Endothelial cell of umbilical vein (primary cell): ENCODE measurements at regions not wholly inside any gene's neighbourhood (a gene's known extent, or its start where the extent isn't known, plus 50 kb on each side); places are given as distances from the start of the nearest gene placed in this dataset.

Experiments used
- BruUV-seq: library from RNA; stranded (reverse); fragments of 400-500 nt; replicated peaks from 2 replicates; lab custom pipeline; 2021; lab: Mats Ljungman, UMichigan
- CTCF ChIA-PET: fragments of 300-600, 350-600 bp; sonication (Branson Sonifier 250); formaldehyde crosslinking; loops from one replicate; lab custom pipeline; 2021; ENCODE audit warnings: antibody characterized with exemption, inconsistent platforms; lab: Charles Lee
- POLR2A ChIA-PET: fragments of 300-600, 350-600 bp; sonication (Branson Sonifier 250); formaldehyde crosslinking; loops from one replicate; lab custom pipeline; 2021; ENCODE audit warnings: antibody characterized with exemption, inconsistent platforms; lab: Charles Lee
- DNase-seq: peaks from one replicate; pipeline ENCODE4 v3.0.0-alpha.2; 2011; ENCODE audit warnings: low read depth, low spot score
- FAIRE-seq: peaks from 2 replicates; lab custom pipeline; 2011; peaks lifted over from hg19 to GRCh38; lab: Jason Lieb, UNC
- H2AFZ ChIP-seq: 2 replicates; pipeline ENCODE4 v1.6.0; 2012; ENCODE audit warnings: low read depth, low read length, control low read depth, inconsistent platforms
- H3K27ac ChIP-seq: 2 replicates; pipeline ENCODE4 v1.5.1; 2011; ENCODE audit warnings: low read depth, mild to moderate bottlenecking, control low read depth, low read length, moderate library complexity; ENCODE audit not compliant: insufficient read depth
- H3K27me3 ChIP-seq, 2 experiments: 2 replicates each; pipeline versions ENCODE4 v1.6.0 to v1.6.1; 2011; ENCODE audit warnings: low read length in 2 of 2, mixed read lengths in 1 of 2; ENCODE audit not compliant: control insufficient read depth in 2 of 2, insufficient read depth in 2 of 2
- H3K36me3 ChIP-seq, 2 experiments: 2 replicates in 1 of 2; 3 replicates in 1 of 2; pipeline ENCODE4 v1.5.1; 2011; ENCODE audit warnings: low read length in 2 of 2, mild to moderate bottlenecking in 1 of 2, moderate library complexity in 1 of 2; ENCODE audit not compliant: control insufficient read depth in 2 of 2, insufficient read depth in 2 of 2; ENCODE audit errors: extremely low read depth in 1 of 2
- H3K4me1 ChIP-seq: 3 replicates; pipeline ENCODE4 v1.5.1; 2011; ENCODE audit warnings: mild to moderate bottlenecking, low read length; ENCODE audit not compliant: control insufficient read depth, insufficient read depth; ENCODE audit errors: extremely low read depth
- H3K4me2 ChIP-seq: 2 replicates; pipeline ENCODE4 v1.6.1; 2011; ENCODE audit warnings: low read length, control low read depth, mixed read lengths; ENCODE audit not compliant: insufficient read depth
- H3K4me3 ChIP-seq, 3 experiments: fragments of 200-600 bp in 1 of 3; sonication (generic), shearing (Covaris generic) in 1 of 3; replicated peaks in 1 of 3; 2 replicates each; pipeline ENCODE4 v1.5.1; 2011 to 2016; ENCODE audit warnings: control low read depth in 3 of 3, low read length in 3 of 3, mild to moderate bottlenecking in 2 of 3, inconsistent platforms in 1 of 3, low read depth in 1 of 3, moderate library complexity in 1 of 3; ENCODE audit not compliant: insufficient read depth in 1 of 3
- H3K79me2 ChIP-seq: 2 replicates; pipeline ENCODE4 v1.6.0; 2012; ENCODE audit warnings: low read length, inconsistent platforms; ENCODE audit not compliant: control insufficient read depth, insufficient read depth
- H3K9ac ChIP-seq: replicated peaks from 2 replicates; pipeline ENCODE3; 2011; ENCODE audit warnings: low read length, control low read depth; ENCODE audit not compliant: insufficient read depth; ENCODE audit errors: extremely low read depth
- H3K9me1 ChIP-seq: replicated peaks from 3 replicates; pipeline ENCODE4 v1.6.0; 2011; ENCODE audit warnings: mild to moderate bottlenecking, low read length; ENCODE audit not compliant: control insufficient read depth, insufficient read depth; ENCODE audit errors: extremely low read depth
- H3K9me3 ChIP-seq: replicated peaks from 2 replicates; pipeline ENCODE4 v1.5.1; 2012; ENCODE audit warnings: low read length, inconsistent platforms; ENCODE audit not compliant: control insufficient read depth, insufficient read depth
- H4K20me1 ChIP-seq: replicated peaks from 2 replicates; pipeline ENCODE3; 2011; ENCODE audit warnings: mild to moderate bottlenecking, low read length; ENCODE audit not compliant: control insufficient read depth, insufficient read depth; ENCODE audit errors: extremely low read depth
- CTCF ChIP-seq, 2 donors: IDR thresholded peaks; 1 replicate in 1 of 2; 2 replicates in 1 of 2; pipeline ENCODE4 v1.5.1; 2011; ENCODE audit warnings: low read length in 2 of 2, mild to moderate bottlenecking in 2 of 2, moderate library complexity in 2 of 2, control low read depth in 1 of 2, inconsistent platforms in 1 of 2, low read depth in 1 of 2; ENCODE audit not compliant: insufficient read depth in 1 of 2; ENCODE audit errors: extremely low read depth in 1 of 2
- EZH2 ChIP-seq: IDR thresholded peaks from 2 replicates; pipeline ENCODE4 v1.6.1; 2012; ENCODE audit warnings: borderline replicate concordance, low read depth, mild to moderate bottlenecking, moderate library complexity, low read length, inconsistent platforms; ENCODE audit not compliant: severe bottlenecking
- FOS ChIP-seq: IDR thresholded peaks from 2 replicates; pipeline ENCODE4 v1.6.1; 2011; ENCODE audit warnings: mild to moderate bottlenecking, low read length, moderate library complexity, borderline replicate concordance; ENCODE audit not compliant: insufficient read depth
- GATA2 ChIP-seq: IDR thresholded peaks from 2 replicates; pipeline ENCODE4 v1.7.0; 2011; ENCODE audit warnings: low read depth, mild to moderate bottlenecking, moderate library complexity, mixed read lengths, low read length; ENCODE audit not compliant: insufficient read length, insufficient read depth
- JUN ChIP-seq: IDR thresholded peaks from 2 replicates; pipeline ENCODE4 v1.6.1; 2011; ENCODE audit warnings: borderline replicate concordance, low read depth; ENCODE audit not compliant: insufficient read length, insufficient read depth
- MAX ChIP-seq: IDR thresholded peaks from 2 replicates; pipeline ENCODE4 v1.6.1; 2011; ENCODE audit not compliant: insufficient read depth, insufficient read length
- MYC ChIP-seq: IDR thresholded peaks from one replicate; pipeline ENCODE4 v1.6.1; 2011; ENCODE audit warnings: mild to moderate bottlenecking, low read depth, low read length
- POLR2A ChIP-seq: IDR thresholded peaks from 2 replicates; pipeline ENCODE4 v1.6.1; 2012; ENCODE audit warnings: low read depth, mild to moderate bottlenecking, control low read depth, low read length
- POLR2AphosphoS5 ChIP-seq: IDR thresholded peaks from 2 replicates; pipeline ENCODE4 v1.6.1; 2012; ENCODE audit warnings: low read depth, mild to moderate bottlenecking, control low read depth, low read length, moderate library complexity; ENCODE audit not compliant: insufficient read depth
- dilution Hi-C: fragments of 300-500 bp; cut with MboI; formaldehyde crosslinking; loops from one replicate; pipeline ENCODE4 v1.15.0; 2019; ENCODE audit warnings: low sequenced_read_pairs; ENCODE audit not compliant: extremely low pct_ligation_motif_present
- intact Hi-C: fragments of 100-400 bp; cut with micrococcal nuclease; formaldehyde crosslinking; loops from one replicate; pipeline ENCODE4 v1.10.0; 2022

GRCh38 chr10:42941790-42942189 lies 135.1 kb upstream of the RET start:
- ChIA-PET POLR2A (no interaction called here), CTCF (interaction anchor here (0.6 kb wide), 1 partner anchor 467 kb away, joined by 3 read pairs; the partner anchor contains the start of gene HNRNPF)
- no peaks in the 10 kb centered on the region for H3K9me3 ChIP-seq
- no peaks in the 10 kb centered on the region for H4K20me1 ChIP-seq
- no peaks in the 10 kb centered on the region for H3K4me1 ChIP-seq
- no peak overlapping the region for H3K9ac ChIP-seq
- no TSS peak for BruUV-seq
- H3K79me2 ChIP-seq = no peaks in the 10 kb centered on the region
- intact Hi-C loops (no loop called here), dilution Hi-C loops (no loop called here)
- H3K9me1 ChIP-seq = no peaks in the 10 kb centered on the region
- H2AFZ ChIP-seq = no peak overlapping the region
- TF ChIP-seq CTCF (IDR thresholded peaks at IDR 0.05; ENCODE audit: extremely low read depth in 1 of 2, insufficient read depth in 1 of 2, low read depth in 1 of 2, low read length in 2 of 2) (no peak), POLR2A (no peak), FOS (no peak), JUN (no peak), MYC (no peak), GATA2 (no peak), EZH2 (no peak), POLR2AphosphoS5 (no peak), MAX (no peak)
- H3K4me3 ChIP-seq = no peak overlapping the region
- no peaks in the 10 kb centered on the region for H3K36me3 ChIP-seq
- DNase-seq = no peak
- no peaks in the 10 kb centered on the region for H3K27me3 ChIP-seq
- no peak for FAIRE-seq
- no peak overlapping the region for H3K27ac ChIP-seq
- H3K4me2 ChIP-seq = no peak overlapping the region
